Stimulated activated effector memory CD8-positive, alpha-beta T cell treated with anti-CD3 and anti-CD28 coated beads, Interleukin-12 subunit alpha, Interleukin-12 subunit beta, amount 100 ng/mL, for 72 hours (primary cell): ENCODE measurements at regions not wholly inside any gene's neighbourhood (a gene's known extent, or its start where the extent isn't known, plus 50 kb on each side); places are given as distances from the start of the nearest gene placed in this dataset.
A peak's percentile ranks its signal among the peaks of the same experiment; 100 is the strongest.
"Not testable (repeated sequence)": the region's sequence is repeated elsewhere in the genome, so short reads cannot be mapped to it uniquely, and the experiment has no call there.

Experiments used
- ATAC-seq: fragments of 150-1000 bp; cut with Tn5 transposase; 2 replicates; pipeline ENCODE4 v1.10.0; 2021
- DNase-seq, 2 donors: peaks; one replicate each; pipeline ENCODE4 v3.0.0; 2021 to 2022; ENCODE audit warnings: low spot score in 2 of 2
- H3K27ac Mint-ChIP-seq: one replicate; pipeline ENCODE4 v1.8.0; 2022; ENCODE audit warnings: mild to moderate bottlenecking, mixed read lengths
- H3K36me3 Mint-ChIP-seq: one replicate; pipeline ENCODE4 v1.8.0; 2022; ENCODE audit warnings: mild to moderate bottlenecking, mixed read lengths
- H3K4me1 Mint-ChIP-seq: one replicate; pipeline ENCODE4 v1.8.0; 2022; ENCODE audit warnings: mixed read lengths
- H3K4me3 Mint-ChIP-seq: one replicate; pipeline ENCODE4 v1.8.0; 2022; ENCODE audit warnings: mild to moderate bottlenecking, mixed read lengths
- H3K9me3 Mint-ChIP-seq: one replicate; pipeline ENCODE4 v1.8.0; 2022; ENCODE audit warnings: mixed read lengths

DNA sequence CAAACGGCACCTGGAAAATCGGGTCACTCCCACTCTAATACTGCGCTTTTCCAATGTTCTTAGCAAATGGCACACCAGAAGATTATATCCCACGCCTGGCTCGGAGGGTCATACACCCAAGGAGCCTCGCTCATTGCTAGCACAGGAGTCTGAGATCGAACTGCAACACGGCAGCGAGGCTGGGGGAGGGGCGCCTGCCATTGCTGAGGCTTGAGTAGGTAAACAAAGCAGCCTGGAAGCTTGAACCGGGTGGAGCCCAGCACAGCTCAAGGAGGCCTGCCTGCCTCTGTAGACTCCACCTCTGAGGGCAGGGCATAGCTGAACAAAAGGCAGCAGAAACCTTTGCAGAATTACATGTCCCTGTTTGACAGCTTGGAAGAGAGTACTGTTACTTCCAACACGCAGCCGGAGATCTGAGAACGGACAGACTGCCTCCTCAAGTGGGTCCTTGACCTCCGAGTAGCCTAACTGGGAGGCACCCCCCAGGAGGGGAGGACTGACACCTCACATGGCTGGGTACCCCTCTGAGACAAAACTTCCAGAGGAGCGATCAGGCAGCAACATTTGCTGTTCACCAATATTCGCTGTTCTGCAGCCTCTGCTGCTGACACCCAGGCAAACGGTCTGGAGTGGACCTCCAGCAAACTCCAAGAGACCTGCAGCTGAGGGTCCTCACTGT is 472.3 kb upstream of the PHF14 start:
- not testable (repeated sequence) for H3K4me3 Mint-ChIP-seq, DNase-seq, H3K36me3 Mint-ChIP-seq, H3K4me1 Mint-ChIP-seq, ATAC-seq, H3K27ac Mint-ChIP-seq
- H3K9me3 Mint-ChIP-seq, result peaks cover 26% of the 10 kb centered on the region

DNA sequence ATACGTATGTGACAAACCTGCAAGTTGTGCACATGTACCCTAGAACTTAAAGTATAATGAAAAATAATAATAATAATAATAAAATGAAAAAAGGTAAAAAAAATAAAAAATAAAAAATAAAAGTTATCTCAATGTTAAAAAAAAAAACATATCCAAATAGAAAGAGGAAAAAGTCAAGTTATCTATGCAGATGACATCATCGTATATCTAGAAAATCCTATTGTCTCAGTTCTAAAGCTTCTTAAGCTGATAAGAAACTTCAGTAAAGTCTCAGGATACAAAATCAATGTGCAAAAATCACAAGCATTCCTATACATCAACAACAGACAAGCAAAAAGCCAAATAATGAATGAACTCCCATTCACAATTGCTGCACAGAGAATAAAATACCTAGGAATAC is 466.6 kb upstream of the PHF14 start:
- Mint-ChIP-seq H3K36me3 (no peaks in the 10 kb centered on the region), H3K27ac (no peak overlapping the region), H3K4me1 (no peaks in the 10 kb centered on the region), H3K4me3 (no peak overlapping the region), H3K9me3 (peaks cover 7% of the 10 kb centered on the region)
- ATAC-seq, result no peak
- no peak for DNase-seq

DNA sequence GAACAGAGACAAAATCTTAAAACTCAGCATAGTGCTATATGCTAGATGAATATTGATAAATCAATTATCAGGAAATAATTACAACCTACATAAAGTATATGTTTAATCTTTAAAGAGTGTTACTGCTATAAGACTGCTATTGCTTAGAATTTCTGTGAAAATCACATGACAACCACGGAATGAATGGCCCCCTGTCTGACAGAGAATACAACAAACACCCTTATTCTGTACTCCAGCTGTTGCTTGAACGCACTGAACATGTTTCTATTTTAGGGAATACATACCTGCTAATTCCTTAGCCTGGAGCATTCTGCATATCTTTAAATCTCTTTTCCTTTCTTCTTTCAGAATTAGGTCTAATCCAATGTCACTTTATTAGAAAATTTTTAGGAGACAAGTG is 452.4 kb upstream of the PHF14 start:
- DNase-seq, result no peak
- H3K4me3 Mint-ChIP-seq, result no peak overlapping the region
- H3K27ac Mint-ChIP-seq, result no peak overlapping the region
- H3K36me3 Mint-ChIP-seq, result no peaks in the 10 kb centered on the region
- no peaks in the 10 kb centered on the region for H3K4me1 Mint-ChIP-seq
- ATAC-seq, result no peak
- peaks cover 8% of the 10 kb centered on the region for H3K9me3 Mint-ChIP-seq

DNA sequence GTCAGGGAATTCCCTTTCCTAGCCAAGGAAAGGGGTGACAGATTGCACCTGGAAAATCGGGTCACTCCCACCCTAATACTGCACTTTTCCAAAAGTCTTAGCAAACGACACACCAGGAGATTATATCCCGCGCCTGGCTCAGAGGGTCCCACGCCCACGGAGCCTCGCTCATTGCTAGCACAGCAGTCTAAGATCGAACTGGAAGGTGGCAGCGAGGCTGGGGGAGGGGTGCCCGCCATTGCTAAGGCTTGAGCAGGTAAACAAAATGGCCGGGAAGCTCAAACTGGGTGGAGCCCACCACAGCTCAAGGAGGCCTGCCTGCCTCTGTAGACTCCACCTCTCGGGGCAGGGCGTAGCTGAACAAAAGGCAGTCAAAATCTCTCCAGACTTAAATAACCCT is 440.2 kb upstream of the PHF14 start:
- not testable (repeated sequence) for H3K4me3 Mint-ChIP-seq, ATAC-seq

DNA sequence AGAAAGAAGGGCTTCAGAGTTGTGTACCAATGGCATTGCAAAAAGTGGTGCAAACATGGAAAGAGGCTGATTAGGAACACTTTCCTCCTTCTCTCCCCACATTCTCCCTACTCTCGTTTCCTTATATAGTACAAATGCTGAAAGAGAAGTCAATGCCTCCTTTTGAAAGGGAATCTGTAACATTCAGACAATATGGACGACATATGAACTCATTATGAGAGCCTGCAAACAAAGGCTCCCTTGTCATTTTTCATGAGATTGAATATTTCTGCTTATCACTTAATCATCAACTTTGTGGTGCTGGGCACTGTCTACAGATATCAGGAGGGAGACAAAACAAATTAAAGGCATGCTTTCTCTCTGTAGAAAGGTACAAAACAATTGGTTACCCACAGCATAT is 437.1 kb upstream of the PHF14 start:
- DNase-seq (no peak), ATAC-seq (no peak)
- no peak overlapping the region for H3K4me3 Mint-ChIP-seq
- H3K4me1 Mint-ChIP-seq, result no peaks in the 10 kb centered on the region
- H3K9me3 Mint-ChIP-seq, result no peaks in the 10 kb centered on the region
- H3K36me3 Mint-ChIP-seq, result no peaks in the 10 kb centered on the region
- H3K27ac Mint-ChIP-seq, result no peak overlapping the region

More for the DNA sequence above, 440.2 kb upstream of the PHF14 start:
- H3K36me3 Mint-ChIP-seq, DNase-seq, H3K9me3 Mint-ChIP-seq, H3K27ac Mint-ChIP-seq, H3K4me1 Mint-ChIP-seq: not testable (repeated sequence)

DNA sequence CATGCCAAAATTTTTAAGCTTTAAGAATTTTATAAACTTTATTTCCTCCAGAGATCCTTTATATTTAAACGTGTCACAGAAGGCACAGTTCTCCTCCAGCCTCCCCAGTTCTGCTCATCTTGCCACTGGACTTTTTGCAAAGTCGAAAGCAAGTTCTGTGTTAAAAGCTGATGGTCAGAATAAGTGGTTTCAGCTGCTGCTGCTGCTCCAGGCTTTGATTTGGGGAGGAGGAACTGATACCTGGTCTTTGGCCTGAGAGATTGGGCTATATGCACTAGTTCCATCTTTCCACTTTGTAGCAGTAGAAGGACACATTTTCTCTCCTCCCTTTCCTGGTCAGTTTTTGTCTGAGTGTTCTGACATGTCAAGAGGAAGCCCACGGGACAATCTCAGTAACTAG is 435.9 kb upstream of the PHF14 start:
- ATAC-seq, result no peak
- H3K36me3 Mint-ChIP-seq, result no peaks in the 10 kb centered on the region
- H3K27ac Mint-ChIP-seq, result no peak overlapping the region
- H3K4me3 Mint-ChIP-seq, result no peak overlapping the region
- no peaks in the 10 kb centered on the region for H3K9me3 Mint-ChIP-seq
- DNase-seq, result no peak
- H3K4me1 Mint-ChIP-seq, result no peaks in the 10 kb centered on the region

DNA sequence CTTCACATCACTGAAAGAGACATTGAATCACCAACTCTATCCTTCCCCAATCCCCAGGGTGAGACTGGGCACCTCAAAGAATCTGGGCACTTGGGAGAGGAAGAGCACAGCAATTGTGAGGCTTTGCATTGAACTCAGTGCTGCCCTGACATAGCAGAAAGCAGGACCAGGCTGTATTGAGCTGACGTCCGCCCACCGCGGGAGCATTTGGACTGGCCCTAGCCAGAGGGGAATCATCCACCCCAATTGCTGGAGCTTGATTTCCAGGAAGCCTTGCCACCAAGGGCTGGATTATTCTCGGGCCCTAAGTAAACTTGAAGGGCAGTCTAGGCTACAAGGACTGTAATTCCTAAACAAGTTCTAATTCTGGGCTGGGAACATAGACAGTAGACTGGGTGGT is 416.3 kb upstream of the PHF14 start:
- no peaks in the 10 kb centered on the region for H3K4me1 Mint-ChIP-seq
- DNase-seq (no peak), ATAC-seq (no peak)
- H3K4me3 Mint-ChIP-seq, result no peak overlapping the region
- H3K36me3 Mint-ChIP-seq, result no peaks in the 10 kb centered on the region
- H3K9me3 Mint-ChIP-seq, result no peaks in the 10 kb centered on the region
- no peak overlapping the region for H3K27ac Mint-ChIP-seq

DNA sequence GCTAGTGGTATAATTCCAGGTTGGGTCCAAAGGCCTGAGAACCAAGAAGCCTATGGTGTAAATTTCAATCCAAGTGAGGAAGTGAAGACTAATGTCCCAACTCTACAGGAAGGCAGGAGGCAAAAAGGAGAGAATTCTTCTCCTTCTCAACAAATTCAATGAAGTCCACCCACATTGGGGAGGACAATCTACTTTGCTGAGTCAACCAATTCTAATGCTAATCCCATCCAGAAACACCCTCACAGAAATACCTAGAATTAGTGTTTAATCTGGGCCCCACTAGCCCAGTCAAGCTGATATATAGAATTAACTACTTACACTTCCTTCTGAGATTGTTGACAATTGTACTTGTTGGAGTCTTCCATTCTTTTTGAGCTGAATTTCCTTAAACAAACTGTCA is 413.2 kb upstream of the PHF14 start:
- ATAC-seq (no peak), DNase-seq (no peak)
- Mint-ChIP-seq H3K36me3 (no peaks in the 10 kb centered on the region), H3K4me3 (no peak overlapping the region), H3K4me1 (no peaks in the 10 kb centered on the region), H3K27ac (no peak overlapping the region), H3K9me3 (no peaks in the 10 kb centered on the region)

DNA sequence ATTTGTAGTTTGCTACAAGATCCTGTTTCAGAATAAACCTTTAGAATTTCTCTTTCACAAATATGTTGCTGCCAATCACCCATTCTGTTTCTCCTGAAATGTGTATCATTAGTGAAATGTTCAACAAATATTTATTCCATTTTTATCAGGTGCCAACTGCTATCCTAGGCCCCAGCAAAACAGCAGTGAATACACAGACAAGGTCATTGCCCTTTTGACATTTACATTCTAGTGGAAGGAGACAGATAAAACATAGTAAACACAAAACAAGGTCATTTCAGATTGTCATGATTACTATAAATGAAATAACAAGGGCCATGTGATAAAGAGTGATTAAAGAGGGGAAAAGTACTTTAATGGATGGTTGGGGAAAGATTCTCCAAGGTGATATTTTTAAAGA is 404.8 kb upstream of the PHF14 start:
- DNase-seq (no peak), ATAC-seq (no peak)
- Mint-ChIP-seq H3K9me3 (peaks cover 5% of the 10 kb centered on the region), H3K4me1 (no peaks in the 10 kb centered on the region), H3K4me3 (no peak overlapping the region), H3K36me3 (no peaks in the 10 kb centered on the region), H3K27ac (no peak overlapping the region)

DNA sequence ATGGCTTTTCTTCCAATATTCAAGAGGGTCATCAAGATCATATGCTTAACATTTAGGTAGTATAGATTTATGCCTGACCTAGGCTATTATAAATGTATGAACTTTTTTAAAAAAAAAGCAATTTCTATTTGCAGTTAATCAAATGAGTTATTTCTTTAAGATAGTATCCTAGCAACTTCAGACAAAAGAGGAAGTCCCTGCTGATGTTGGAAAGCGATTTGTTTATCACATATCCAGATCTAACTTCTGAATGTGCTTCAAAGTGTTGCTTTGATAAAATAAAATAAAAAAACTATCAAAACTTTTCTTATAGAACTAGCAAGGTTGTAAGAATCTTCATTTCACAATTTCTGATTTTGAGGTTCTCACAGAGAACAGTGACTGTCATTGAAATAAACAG is 401.9 kb upstream of the PHF14 start:
- Mint-ChIP-seq H3K4me1 (no peaks in the 10 kb centered on the region), H3K4me3 (no peak overlapping the region), H3K36me3 (no peaks in the 10 kb centered on the region), H3K9me3 (no peaks in the 10 kb centered on the region), H3K27ac (no peak overlapping the region)
- no peak for ATAC-seq
- no peak for DNase-seq

DNA sequence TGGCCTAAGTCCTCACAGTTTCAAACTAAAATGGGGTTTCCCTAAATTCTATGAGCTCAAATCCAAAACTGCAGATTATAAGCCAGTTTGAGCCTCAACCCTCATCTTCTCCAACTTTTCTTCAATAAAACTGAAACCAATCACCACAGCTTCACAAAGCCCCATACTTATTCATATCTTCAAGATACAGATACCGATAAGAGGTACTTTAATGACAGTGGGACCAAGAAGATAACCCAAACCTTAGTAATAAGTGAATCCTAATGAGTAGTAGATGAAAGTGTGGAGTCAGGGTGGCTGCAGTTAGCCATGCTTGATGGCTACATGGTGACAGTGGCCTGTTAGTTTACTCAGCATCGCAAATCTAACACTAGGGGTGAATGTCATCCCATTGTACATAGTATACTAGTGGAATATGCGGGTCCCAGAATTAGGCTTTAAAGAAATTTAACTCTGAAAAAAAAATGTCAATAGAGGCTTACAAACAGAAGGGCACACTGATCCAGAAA is 395.8 kb upstream of the PHF14 start:
- no peak overlapping the region for H3K4me3 Mint-ChIP-seq
- ATAC-seq (no peak), DNase-seq (no peak)
- H3K36me3 Mint-ChIP-seq, result no peaks in the 10 kb centered on the region
- no peak overlapping the region for H3K27ac Mint-ChIP-seq
- no peaks in the 10 kb centered on the region for H3K4me1 Mint-ChIP-seq
- H3K9me3 Mint-ChIP-seq, result no peaks in the 10 kb centered on the region

DNA sequence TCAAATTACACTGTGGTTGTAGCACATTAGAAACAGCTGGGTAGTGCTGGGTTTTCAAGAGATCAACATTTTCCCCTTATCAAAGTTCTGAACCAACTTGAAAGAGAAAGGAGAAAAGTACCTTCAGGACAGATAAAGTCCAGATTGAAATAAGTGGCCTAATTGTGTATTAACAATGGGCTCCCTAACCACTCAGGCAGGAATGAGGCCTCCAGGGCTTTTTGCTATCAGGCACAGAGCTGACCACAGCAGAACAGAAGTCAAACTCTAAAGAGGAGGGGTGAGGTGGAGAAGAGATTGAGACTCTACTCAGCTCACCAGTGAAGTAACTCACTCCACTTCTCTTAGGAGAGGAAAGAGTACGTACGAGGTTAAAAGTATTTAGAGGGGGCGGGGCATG is 394.1 kb upstream of the PHF14 start:
- Mint-ChIP-seq H3K4me1 (no peaks in the 10 kb centered on the region), H3K27ac (no peak overlapping the region), H3K4me3 (no peak overlapping the region), H3K9me3 (no peaks in the 10 kb centered on the region), H3K36me3 (no peaks in the 10 kb centered on the region)
- DNase-seq (no peak), ATAC-seq (no peak)

DNA sequence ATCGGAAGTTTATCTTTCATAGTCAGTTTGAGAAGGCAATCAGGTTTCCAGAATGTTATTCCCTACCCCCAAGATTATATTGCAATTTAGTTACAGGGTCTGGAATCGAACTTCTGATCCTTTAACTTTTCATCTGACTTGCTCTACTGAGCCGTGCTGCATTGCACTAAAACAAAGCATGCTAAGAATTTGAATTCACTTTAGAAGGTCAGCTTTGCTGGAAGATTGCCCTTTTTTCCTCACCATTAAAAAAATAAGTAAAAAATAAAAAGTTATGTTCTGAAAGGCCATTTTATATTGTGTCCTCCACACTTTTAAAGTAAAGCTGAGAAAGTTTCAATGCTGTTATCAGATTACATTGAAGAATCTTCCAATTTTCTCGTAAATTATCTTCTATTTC is 388.8 kb upstream of the PHF14 start:
- Mint-ChIP-seq H3K4me3 (no peak overlapping the region), H3K27ac (no peak overlapping the region), H3K9me3 (no peaks in the 10 kb centered on the region), H3K4me1 (no peaks in the 10 kb centered on the region), H3K36me3 (no peaks in the 10 kb centered on the region)
- no peak for DNase-seq
- no peak for ATAC-seq

DNA sequence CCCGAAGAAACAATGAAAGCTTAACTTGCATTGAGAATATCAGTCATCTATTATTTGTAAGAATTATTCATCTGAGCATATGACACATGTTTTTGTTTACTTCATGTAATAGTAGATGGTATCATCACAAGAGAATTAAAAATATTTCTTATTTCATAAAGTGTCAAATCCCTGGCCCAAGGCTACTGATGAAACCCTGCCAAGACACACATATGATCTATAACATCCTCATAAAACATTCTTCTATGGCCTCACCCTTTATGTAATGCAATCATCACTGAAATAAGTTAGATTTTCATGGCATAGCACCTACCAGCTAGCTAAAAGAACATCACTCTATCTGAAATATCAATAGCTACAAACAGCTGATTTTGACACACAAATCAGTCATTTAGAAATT is 385.6 kb upstream of the PHF14 start:
- Mint-ChIP-seq H3K4me3 (no peak overlapping the region), H3K4me1 (no peaks in the 10 kb centered on the region), H3K9me3 (no peaks in the 10 kb centered on the region), H3K36me3 (no peaks in the 10 kb centered on the region), H3K27ac (no peak overlapping the region)
- DNase-seq (no peak), ATAC-seq (no peak)

DNA sequence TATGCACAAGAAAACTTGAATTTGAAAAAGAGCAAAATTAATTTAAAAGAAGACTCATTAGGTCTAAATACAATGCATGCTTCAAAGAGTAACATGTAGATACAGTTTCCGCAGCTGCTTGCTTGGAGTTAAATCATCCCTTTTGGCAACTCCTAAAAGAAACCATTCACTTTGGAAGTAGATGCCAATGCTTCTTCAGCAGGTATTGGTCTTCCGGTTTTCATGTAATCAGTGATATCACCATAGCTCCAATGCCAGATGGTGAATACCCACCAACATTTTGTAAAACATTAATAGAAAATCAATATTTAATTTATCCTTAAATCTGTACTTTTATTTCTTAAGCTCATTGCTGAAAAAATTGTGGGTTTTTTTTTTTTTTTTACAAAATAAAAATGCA is 381.1 kb upstream of the PHF14 start:
- Mint-ChIP-seq H3K4me1 (no peaks in the 10 kb centered on the region), H3K4me3 (no peak overlapping the region), H3K36me3 (no peaks in the 10 kb centered on the region), H3K27ac (no peak overlapping the region), H3K9me3 (no peaks in the 10 kb centered on the region)
- DNase-seq, result no peak
- ATAC-seq, result no peak

DNA sequence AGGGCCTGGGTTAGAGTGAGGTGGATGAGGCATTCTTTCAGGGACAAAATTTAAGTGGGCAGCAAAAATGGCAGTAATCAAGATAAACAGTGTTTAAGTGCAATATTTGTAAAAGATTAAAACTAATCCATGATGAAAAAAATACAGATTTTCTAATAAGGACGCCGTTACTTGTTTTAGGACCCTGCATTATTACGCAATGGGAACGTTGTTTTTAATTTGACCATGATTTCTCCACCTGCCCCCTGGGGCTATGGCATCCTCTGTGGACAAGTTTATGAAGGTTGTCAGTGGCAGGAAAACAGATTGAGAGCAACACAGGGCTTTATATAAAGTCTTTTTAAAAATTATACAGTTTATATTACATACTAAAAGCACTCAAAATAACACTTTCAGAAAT is 380.6 kb upstream of the PHF14 start:
- H3K4me3 Mint-ChIP-seq, result no peak overlapping the region
- no peaks in the 10 kb centered on the region for H3K36me3 Mint-ChIP-seq
- DNase-seq (no peak), ATAC-seq (no peak)
- no peaks in the 10 kb centered on the region for H3K4me1 Mint-ChIP-seq
- H3K9me3 Mint-ChIP-seq, result no peaks in the 10 kb centered on the region
- H3K27ac Mint-ChIP-seq, result no peak overlapping the region

DNA sequence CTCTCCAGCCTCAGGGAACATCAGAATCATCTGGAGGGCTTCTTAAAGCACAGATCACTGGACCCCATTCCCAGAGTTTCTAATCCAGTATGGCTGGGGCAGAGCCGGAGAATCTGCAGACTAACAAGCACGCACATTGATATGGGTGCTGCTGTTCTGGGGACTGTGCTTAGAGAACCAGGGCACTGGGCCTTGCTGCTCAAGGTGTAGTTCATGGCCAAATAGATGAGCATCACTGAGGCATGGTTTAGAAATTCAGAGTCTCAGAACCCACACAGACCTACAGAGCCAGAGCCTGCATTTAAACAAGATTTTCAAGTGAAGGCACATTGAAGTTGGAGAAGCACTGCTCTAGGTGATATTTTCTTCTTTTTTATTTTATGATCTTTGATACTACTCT is 376.8 kb upstream of the PHF14 start:
- H3K36me3 Mint-ChIP-seq, result no peaks in the 10 kb centered on the region
- DNase-seq, result no peak
- no peak overlapping the region for H3K4me3 Mint-ChIP-seq
- H3K9me3 Mint-ChIP-seq, result no peaks in the 10 kb centered on the region
- ATAC-seq, result peak; percentile 28
- H3K27ac Mint-ChIP-seq, result no peak overlapping the region
- no peaks in the 10 kb centered on the region for H3K4me1 Mint-ChIP-seq
